HG03139 (cell line): ENCODE measurements at regions not wholly inside any gene's neighbourhood (a gene's known extent, or its start where the extent isn't known, plus 50 kb on each side); places are given as distances from the start of the nearest gene placed in this dataset.

Experiments
- ATAC-seq: cut with Tn5 transposase; IDR thresholded peaks from one replicate; pipeline ENCODE4 v1.9.1; 2021; ENCODE audit not compliant: unreplicated experiment

GRCh38 chr2:64361151-64361938 lies 92.6 kb upstream of the LGALSL start:
- no peak for ATAC-seq

GRCh38 chr2:64362562-64363026 lies 91.4 kb upstream of the LGALSL start:
- ATAC-seq, result no peak

- no peak for ATAC-seq
These were observed 90.8 kb upstream of the LGALSL start for GRCh38 chr2:64363140-64363539.

- ATAC-seq, result no peak
These were observed 90.1 kb upstream of the LGALSL start for GRCh38 chr2:64363848-64364247.

- no peak for ATAC-seq
These were observed 86.3 kb upstream of the LGALSL start for GRCh38 chr2:64367444-64368232.

GRCh38 chr2:64369706-64370105 lies 84.3 kb upstream of the LGALSL start:
- ATAC-seq, result no peak

GRCh38 chr2:64371727-64372126 lies 82.2 kb upstream of the LGALSL start:
- no peak for ATAC-seq

- no peak for ATAC-seq
These were observed 79.3 kb upstream of the LGALSL start for GRCh38 chr2:64374686-64375085.

GRCh38 chr2:64376926-64377325 lies 77.0 kb upstream of the LGALSL start:
- no peak for ATAC-seq

- no peak for ATAC-seq
These were observed 74.8 kb upstream of the LGALSL start for GRCh38 chr2:64379186-64379585.

GRCh38 chr2:64380853-64381527 lies 73.0 kb upstream of the LGALSL start:
- no peak for ATAC-seq

GRCh38 chr2:64383016-64383591 lies 70.9 kb upstream of the LGALSL start:
- ATAC-seq, result no peak

GRCh38 chr2:64383881-64384280 lies 70.1 kb upstream of the LGALSL start:
- ATAC-seq, result no peak

GRCh38 chr2:64386676-64387075 lies 67.3 kb upstream of the LGALSL start:
- ATAC-seq, result no peak

GRCh38 chr2:64390586-64390985 lies 63.4 kb upstream of the LGALSL start:
- ATAC-seq, result no peak

- no peak for ATAC-seq
These were observed 62.5 kb upstream of the LGALSL start for GRCh38 chr2:64391424-64391823.

GRCh38 chr2:64391940-64392339 lies 62.0 kb upstream of the LGALSL start:
- ATAC-seq, result no peak

GRCh38 chr2:64392529-64392928 lies 61.4 kb upstream of the LGALSL start:
- ATAC-seq, result no peak

- no peak for ATAC-seq
These were observed 60.5 kb upstream of the LGALSL start for GRCh38 chr2:64393383-64394010.

GRCh38 chr2:64394153-64394552 lies 59.8 kb upstream of the LGALSL start:
- no peak for ATAC-seq

GRCh38 chr2:64396001-64396400 lies 58.0 kb upstream of the LGALSL start:
- no peak for ATAC-seq
